ENCODE measurements at regions not wholly inside any gene's neighbourhood (a gene's known extent, or its start where the extent isn't known, plus 50 kb on each side); places are given as distances from the start of the nearest gene placed in this dataset.
"Not testable (repeated sequence)": the region's sequence is repeated elsewhere in the genome, so short reads cannot be mapped to it uniquely, and the experiment has no call there.

DNA sequence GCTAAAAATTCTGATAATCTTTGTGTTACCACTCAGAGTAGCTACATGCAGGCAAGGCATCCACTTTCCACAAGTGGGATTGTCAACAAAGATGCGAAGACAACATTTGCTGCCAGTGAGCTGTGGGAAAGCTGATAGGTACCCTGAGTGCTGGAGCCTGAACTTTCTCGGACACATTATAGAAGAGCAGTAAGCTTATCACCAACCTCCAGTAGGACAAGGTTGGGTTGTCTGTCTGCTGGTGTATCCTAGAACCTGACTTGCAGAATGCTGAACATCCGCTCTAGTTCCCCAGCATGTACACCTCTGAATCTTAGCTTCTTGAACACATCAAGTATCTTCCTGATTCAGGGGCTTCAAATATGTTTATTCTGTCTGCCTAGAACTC is 103.8 kb upstream of the PPM1H start:
- DNase-seq (ENCODE audit: low spot score) = no peak

DNA sequence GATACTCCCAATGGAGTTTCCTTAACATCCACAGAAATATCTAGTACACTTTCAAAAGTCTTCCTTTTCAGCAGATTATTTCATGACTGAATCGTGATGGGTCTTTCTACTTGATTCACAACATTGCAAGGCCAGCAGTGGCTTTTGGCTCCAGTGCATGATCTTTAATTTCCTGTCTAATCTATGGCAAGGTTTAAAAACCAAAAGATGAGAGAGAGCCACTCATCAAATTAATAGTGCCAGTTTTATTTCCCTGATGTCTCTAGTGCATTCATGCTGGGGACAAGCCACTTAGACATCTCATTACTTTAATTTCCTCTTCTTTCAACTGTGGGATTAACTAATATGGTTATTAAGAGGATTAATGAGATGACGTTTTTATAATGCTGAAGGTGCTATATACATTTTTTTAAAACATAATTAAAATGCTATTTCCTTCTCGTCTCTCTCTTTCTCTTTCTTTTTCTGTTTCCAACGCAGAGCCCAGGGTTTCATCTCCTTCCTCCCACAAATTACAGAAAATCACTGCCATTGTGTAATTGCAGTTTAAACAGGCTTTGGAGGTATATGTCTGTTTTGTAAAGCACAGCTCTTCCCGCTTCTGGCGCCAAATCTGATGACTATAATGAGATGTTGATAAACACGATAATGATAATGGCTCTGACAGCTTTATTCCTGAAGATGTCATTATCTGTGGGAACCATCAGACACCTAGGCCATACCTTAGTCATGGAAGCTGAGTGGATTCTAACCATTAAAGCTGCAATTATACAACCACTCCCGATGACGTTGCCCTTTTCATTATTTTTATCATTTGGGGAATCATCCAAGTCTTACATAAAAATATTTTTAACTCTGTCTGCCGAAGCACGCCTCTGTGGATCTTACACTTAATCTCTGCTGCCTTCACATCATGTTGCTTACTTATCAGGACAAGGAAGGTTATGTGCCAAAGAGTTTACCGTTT is 103.1 kb upstream of the PPM1H start:
- no peak for DNase-seq (ENCODE audit: low spot score)

DNA sequence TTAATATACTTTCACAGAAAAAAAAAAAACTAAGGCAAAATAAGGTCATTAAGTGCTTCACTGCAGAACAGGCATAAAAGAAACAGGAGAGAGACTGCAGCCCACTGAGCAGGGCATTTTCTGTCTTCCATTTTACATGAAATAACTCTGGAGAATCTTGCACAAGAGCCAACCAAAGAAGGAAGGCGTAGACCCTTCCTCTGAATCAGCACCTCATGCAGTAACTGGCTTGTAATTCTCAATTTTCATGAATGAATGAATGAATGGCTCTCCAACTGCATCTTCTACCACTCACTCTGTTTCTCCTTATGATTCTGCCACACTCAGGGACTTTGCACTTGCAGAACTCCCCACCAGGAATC is 102.0 kb upstream of the PPM1H start:
- DNase-seq (ENCODE audit: low spot score) = no peak

DNA sequence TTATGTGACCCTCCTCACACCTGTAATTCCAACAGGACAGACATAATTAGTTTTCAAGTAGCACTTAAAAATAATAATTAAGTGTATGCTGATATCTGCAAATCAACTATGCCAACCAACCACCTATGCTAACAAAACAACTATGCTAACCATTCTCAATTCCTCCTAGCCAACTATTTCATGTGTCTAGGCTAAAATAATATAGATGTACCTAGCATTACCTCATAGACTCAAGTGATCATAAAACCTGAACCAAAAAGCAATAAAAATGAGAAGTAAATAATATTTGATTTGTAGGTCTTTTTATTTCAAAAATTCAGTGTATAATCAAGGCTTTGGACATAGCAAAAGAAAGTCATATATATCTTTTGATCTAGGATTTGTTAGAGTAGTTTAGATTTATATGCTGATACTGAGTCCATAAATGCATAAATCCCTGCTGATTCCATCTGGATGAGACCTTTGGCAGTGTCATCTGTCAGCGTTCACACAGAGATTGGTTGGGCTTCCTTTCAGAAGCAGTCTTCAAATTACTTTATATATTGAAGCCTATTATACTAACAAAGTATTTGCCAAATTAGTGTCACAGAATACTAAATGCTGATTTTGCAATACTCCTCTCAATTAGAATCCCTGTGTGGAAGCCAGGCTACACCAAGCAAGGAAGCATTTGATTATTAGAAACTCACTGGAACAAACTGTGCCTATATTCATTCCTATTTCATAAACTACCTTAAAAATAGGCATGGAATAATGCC is 101.4 kb upstream of the PPM1H start:
- DNase-seq (ENCODE audit: low spot score) = no peak

DNA sequence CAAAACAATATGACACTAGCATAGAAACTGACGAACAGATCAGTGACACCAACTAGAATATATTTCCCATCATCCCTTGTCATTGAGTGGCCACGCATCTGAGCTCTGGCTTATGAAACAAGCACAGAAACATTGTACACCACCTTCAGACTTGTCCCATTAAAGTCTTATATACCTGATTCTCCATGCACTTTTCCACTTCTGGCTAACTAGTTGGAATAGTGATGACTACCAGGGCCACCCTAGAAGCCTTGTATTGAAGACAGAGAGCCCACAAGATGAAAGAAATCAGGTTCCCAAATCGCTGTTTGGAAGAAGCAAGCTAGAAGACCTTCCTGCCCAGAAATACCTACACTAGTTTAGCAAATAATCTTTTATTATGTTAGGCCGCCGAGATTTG is 99.7 kb upstream of the PPM1H start:
- no peak for DNase-seq (ENCODE audit: low spot score)

DNA sequence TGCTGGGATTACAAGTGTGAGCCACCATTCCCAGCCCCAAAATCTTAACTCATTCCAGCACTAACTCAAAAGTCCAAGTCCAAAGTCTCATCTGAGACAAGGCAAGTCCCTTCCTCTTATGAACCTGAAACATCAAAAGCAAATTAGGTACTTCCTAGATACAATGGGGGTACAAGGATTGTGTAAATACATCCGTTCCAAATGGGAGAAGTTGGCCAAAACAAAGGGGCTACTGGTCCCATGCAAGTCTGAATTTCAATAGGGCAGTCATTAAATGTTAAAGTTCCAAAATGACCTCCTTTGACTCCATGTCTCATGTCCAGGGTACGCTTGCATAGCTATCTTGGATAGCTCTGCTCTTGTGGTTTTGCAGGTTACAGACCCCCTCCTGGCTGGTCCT is 94.7 kb upstream of the PPM1H start:
- no peak for DNase-seq (ENCODE audit: low spot score)

DNA sequence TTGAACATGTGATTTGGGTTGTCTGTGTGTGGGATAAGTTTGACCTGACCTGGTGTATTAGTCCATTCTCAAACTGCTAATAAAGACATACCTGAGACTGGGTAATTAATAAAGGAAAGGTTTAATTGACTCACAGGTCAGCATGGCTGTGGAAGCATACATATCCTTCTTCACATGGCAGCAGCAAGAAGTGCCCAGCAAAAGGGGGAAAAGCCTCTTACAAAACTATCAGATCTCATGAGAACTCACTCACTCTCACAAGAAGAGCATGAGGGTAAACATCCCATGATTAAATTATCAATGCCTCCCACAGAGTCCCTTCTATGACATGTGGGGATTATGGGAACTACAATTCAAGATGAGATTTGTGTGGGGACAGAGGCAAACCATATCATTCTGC is 94.0 kb upstream of the PPM1H start:
- DNase-seq (ENCODE audit: low spot score) = no peak

DNA sequence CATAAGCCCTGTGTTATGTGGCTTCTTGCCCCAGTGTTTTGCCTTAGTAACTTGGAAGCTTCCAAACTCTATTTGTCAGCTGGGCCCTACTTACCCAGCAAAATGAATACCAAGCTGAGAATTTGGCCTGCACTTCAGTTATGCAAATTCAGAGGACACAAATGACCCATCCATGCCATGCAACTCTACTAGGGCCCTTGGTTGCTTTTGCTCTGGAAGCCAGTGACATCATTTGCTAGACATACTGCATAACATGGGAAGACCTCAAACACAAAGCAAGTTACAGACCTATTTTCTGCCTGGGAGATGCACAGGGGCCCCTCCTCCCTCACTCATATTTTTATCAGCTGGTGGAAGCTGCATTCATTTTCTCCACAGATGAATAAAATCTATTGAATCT is 90.2 kb upstream of the PPM1H start:
- DNase-seq (ENCODE audit: low spot score) = no peak

DNA sequence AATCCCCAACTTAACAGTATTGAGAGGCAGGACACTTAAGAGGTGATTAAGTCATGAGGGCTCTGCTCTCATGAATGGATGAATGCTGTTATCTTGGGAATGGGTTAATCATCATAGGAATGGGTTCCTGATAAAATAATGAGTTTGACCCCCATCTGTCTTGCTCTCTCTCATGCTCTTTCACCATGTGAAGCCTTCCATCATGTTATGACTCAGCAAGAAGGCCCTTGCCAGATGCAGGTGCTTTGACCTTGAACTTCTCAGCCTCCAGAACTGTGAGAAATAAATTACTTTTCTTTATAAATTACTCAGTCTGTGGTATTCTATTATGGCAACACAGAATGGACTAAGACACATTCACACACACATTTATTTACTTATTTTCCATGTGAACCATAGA is 89.0 kb upstream of the PPM1H start:
- no peak for DNase-seq (ENCODE audit: low spot score)

DNA sequence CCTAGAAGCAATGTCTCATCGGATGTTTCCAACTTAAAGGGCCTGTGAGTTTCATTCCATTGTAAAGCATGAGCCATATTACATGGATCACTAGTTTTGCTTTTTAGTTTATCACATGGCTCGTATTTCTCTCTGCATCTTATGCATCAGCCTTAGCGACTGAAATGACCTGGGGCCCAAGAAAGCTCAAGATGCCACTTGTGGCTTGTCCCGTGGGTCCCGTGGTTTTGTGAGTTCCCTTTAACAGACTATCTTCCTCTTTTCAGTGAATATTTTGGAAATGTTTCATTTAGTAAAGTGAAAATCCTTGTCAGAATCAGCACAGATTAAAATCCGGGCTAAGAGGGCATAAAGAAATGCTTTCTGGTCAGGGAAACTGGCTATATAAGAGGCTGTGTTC is 86.2 kb upstream of the PPM1H start:
- DNase-seq (ENCODE audit: low spot score) = no peak

DNA sequence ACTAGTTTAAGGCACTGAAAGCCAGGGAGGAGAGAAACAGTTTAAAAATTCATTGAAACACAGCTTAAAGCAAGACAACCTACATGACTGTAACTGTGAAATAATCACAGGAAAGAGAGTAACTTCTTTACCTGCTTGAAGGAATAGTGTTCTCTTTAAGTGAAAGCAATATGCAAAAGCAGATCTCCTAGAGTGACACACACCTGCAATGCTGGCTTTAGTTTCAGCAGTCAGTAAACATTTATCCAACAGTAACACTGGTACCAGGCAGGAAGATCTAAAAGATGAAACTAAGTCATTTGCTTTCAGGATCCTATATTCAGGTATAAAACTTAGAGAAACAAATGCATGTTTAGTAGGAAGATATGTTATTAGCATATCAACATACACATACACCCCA is 85.3 kb upstream of the PPM1H start:
- no peak for DNase-seq (ENCODE audit: low spot score)

DNA sequence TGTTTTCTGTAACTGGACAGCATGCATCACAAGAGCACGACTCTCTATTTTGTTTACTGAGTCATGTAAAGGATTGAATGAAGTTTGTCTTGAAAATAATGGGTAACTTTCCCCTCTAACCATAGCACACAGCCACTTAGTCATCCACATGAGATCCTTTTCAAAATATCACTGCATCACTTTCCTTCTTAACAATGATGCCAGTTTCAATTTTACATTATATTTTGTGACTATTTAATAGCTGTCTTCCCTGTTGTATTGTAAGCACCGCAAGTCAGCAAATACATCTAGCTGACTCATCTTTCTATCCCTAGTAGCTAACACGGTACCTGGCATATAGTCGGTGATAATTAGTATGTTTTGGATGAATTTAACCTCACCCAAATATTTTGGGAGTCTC is 83.3 kb upstream of the PPM1H start:
- DNase-seq (ENCODE audit: low spot score) = no peak

DNA sequence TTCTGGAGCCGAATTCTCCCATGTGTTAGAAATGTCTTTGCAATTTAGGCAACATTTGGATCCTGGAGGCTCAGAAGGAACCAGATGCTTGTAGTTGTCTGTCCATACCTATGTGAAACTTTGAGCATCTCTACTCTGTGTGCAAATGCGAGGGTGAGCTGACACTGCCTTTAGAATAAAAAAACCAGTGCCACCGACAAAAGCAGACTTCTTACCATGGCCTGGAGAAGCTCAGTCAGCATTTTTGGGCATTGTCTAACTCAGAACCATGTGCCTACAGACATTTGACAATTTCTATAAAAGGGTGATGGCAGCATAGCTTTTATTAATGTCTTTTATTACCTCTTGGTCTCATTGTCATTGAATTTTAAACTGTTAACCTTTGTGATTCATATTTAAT is 78.4 kb upstream of the PPM1H start:
- no peak for DNase-seq (ENCODE audit: low spot score)

DNA sequence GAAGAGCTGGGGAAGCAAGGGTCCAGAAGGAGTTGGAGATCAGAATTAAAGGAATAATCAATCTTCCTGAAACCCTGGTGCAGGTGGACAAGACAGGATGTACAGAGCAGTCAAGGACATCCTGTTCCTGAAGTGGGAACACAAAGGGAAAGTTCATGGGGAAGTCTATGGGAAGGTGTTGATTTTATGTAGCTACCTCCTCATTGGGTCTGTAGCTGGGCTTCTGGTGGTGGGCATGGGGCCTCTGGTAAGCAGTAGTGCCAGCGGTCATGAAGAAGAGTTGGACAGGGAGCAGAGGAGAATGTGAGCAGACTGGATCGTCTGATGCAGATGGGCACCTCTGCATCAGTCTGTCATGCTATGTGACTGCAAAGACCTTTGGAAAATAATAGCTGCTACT is 75.7 kb upstream of the PPM1H start:
- DNase-seq (ENCODE audit: low spot score) = no peak

DNA sequence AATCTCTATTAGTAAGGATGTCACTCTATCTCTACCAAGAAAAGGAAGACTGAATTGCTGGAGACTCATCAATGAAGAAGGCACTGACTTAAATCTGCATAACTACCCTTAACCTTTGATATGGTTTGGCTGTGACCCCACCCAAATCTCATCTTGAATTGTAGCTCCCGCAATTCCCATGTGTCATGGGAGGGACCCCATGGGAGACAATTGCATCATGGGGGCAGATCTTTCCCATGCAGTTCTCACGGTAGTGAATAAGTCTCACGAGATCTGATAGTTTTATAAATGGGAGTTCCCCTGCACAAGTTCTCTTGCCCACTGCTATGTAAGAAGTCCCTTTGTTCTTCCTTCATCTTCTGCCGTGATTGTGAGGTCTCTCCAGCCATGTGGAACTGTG is 73.4 kb upstream of the PPM1H start:
- DNase-seq (ENCODE audit: low spot score) = no peak

DNA sequence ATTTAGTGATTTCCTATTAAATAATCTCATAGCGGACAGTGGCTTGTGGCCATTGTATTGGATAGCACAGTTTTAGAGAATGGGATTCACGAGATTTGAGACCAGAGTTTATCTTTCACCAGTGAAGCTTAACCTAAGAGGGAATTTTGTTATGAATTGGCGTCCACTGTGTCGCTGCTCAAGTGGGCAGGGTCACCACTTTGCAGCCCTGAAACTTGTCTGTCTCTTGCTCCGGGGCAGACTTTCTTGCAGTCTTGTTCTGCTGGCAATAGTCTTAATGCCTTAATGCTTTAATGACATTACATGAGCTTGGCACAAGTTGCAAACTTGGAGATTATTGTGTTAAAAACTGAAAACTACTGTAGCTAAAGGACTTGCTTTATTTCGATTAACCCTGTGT is 72.8 kb upstream of the PPM1H start:
- no peak for DNase-seq (ENCODE audit: low spot score)

DNA sequence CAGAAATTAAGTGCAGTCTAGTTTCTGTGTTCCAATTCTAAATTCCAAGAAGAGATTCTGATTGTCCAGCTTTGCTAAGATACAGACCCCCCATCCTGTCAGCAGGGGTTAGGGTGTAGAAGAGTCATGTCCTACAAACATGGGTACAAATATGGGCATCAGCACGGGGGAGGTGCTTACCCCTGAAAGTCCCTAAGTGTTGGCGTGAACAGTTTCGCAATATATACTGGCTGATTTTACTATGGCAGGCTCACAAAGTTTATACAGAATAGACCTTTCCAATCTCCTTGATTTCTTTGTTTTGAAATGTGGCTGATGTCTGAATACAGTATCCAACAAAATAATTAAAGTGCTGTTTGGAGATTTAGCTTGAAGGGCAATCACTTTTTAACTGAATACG is 71.6 kb upstream of the PPM1H start:
- DNase-seq (ENCODE audit: low spot score) = no peak

DNA sequence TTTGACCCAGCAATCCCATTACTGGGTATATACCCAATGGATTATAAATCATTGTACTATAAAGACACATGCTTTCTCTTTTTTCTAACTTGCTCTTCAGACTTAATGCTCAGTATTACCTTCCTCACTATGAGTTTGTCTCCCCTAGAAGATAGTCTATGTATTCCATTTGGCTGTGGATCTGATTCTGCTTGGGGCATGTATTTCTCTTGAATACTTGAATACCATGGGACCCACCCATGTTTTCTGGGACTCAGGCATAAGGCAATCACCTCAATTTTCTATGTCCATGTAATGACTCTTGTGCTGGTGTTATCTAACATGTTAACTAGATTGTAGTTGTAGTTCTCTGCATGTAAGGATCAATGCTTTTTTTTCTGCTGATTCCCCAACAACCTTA is 70.4 kb upstream of the PPM1H start:
- no peak for DNase-seq (ENCODE audit: low spot score)

DNA sequence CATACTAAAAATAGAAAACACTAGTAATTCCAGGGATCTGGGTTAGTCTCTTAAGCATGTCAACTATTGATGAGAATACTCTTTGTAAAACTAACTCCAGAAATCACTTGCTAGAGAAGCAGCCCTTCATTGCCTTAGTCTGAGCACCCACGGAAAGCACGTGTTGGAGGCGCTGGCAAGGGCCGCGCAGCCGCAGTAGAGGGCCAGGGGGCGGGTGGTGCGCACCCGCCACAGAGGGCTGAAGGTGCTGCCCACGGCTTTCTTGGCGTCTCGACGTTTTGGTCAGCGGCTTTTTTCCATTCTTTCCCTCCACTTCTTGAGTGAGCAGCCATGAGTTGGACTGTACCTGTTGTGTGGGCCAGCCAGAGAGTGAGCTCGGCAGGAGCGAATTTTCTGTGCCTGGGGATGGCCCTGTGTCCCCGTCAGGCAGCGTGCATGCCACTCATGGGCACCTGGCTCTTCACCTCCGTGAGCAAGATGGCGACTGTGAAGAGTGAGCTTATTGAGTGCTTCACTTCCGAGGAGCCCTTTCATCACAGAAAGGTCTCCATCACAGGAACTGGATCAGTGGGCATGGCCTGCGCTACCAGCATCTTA is 68.4 kb upstream of the PPM1H start:
- no peak for DNase-seq (ENCODE audit: low spot score)

DNA sequence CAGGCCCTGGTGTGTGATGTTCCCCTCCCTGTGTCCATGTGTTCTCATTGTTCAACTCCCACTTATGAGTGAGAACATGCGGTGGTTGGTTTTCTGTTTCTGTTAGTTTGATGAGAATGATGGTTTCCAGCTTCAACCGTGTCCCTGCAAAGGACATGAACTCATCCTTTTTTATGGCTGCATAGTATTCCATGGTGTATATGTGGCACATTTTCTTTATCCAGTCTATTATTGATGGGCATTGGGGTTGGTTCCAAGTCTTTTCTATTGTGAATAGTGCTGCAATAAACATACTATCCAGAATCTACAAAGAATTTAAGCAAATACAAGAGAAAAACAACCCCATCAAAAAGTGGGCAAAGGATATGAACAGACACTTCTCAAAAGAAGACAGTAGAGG is 67.1 kb upstream of the PPM1H start:
- DNase-seq (ENCODE audit: low spot score) = not testable (repeated sequence)

DNA sequence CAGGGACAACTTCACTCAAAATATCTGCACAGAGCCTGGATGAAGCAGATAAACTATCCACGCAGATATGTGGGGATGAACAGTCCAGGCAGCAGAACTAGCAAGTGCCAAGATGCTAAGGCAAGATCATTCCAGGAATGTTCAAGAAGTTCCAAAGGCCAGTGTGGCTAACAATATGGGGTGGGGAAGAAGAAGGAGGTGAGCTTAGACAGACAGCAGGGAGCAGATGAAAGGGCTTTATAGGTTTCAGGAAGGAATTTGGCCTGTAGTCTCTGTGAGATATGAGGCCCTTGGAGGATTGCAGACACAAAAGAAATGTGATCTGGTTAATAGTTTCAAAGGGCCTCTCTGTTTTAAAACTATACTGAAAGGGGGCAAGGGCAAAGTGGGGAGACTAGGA is 63.5 kb upstream of the PPM1H start:
- DNase-seq (ENCODE audit: low spot score) = no peak

DNA sequence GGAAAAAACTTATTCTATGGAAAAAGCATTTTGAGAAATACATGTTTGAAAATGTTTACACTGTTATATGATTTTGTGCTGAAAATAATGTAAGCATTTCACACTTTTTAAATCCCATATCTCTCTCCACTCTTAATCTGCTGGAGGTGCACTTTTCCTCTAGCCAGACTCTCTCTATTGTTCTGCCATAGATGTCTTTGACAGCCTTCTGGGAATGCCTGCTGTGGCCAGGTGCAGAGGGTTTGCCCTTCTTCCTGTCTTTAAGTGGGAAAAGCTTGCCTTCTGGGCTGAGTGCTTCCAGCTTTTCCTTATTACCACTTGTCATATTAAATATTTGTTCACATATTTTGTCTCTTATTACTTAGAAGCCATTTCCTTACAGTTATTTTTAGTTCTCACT is 60.1 kb upstream of the PPM1H start:
- DNase-seq (ENCODE audit: low spot score) = no peak

DNA sequence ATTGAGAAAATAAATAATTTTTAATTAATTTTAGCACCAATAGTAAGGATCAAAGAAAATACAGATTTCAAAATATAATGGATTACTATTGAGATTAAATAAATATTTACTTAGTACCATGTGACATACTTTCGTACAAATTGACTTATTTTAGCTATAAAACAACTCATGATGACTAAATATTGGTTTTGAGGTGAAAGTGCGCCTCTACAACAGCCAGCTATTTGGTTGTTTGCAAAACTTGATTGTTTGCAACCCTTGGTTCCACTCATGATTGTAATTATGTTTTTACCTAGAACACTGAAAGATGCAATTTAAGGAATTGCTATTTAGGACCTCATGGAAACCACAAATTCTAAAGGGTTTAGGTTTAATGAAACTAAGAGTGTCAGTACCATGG is 51.9 kb upstream of the PPM1H start:
- no peak for DNase-seq (ENCODE audit: low spot score)

Measured in COLO829 (cell line).